HG03064 (cell line): ENCODE measurements at regions not wholly inside any gene's neighbourhood (a gene's known extent, or its start where the extent isn't known, plus 50 kb on each side); places are given as distances from the start of the nearest gene placed in this dataset.

ENCODE experiments used
- ATAC-seq: cut with Tn5 transposase; IDR thresholded peaks from one replicate; pipeline ENCODE4 v1.9.1; 2021; ENCODE audit warnings: low read depth; ENCODE audit not compliant: unreplicated experiment

- ATAC-seq = no peak
Measured at GRCh38 chr4:14018191-14018853, 390.8 kb upstream of the BOD1L1 start.

- ATAC-seq = no peak
Measured at GRCh38 chr4:14022456-14022855, 394.9 kb upstream of the BOD1L1 start.

GRCh38 chr4:14023036-14023435, 395.5 kb upstream of the BOD1L1 start:
- ATAC-seq = no peak

DNA sequence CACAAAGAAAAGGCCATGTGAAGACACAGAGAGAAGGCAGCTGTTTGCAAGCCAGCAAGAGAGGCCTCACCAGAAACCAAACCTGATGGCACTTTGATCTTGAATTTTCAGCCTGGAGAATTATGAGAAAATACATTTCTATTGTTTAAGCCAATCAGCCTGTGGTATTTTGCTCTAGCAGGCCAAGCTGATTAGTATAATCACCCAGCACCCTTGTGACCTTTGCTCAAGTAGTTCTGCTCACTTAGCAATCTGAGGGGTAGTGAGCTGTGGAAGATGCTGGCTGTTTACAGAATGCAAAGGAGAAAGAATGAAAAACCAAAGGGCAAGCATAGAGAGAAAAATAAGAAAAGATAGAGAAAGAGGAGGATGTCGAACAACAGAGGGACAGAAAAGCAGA, 396.4 kb upstream of the BOD1L1 start:
- ATAC-seq = no peak

GRCh38 chr4:14025111-14025510, 397.6 kb upstream of the BOD1L1 start:
- no peak for ATAC-seq

GRCh38 chr4:14025891-14026290, 398.4 kb upstream of the BOD1L1 start:
- no peak for ATAC-seq

GRCh38 chr4:14028862-14029261, 401.3 kb upstream of the BOD1L1 start:
- ATAC-seq = no peak

DNA sequence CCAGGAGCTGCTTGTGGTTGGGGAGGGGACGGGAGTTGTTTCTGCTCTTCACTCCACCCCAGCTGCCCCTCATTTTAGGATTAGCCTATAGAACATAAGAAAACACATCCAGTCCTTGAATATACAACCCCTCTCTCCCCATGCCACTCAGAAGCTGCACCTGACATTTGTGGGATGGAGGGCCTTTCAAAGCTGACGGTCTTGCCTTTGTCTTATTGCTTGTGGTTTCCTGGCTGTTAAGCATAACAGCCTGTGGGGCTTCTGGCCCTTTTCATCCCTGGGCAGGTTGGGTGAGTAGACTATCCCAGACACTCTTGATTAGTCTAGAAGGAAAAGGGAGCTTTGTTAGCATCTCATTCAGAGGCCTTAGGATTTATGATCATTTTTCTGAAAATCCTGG, 407.6 kb upstream of the BOD1L1 start:
- no peak for ATAC-seq

GRCh38 chr4:14043203-14043602, 415.7 kb upstream of the BOD1L1 start:
- no peak for ATAC-seq

- no peak for ATAC-seq
Measured at GRCh38 chr4:14046642-14047041, 419.1 kb upstream of the BOD1L1 start.

DNA sequence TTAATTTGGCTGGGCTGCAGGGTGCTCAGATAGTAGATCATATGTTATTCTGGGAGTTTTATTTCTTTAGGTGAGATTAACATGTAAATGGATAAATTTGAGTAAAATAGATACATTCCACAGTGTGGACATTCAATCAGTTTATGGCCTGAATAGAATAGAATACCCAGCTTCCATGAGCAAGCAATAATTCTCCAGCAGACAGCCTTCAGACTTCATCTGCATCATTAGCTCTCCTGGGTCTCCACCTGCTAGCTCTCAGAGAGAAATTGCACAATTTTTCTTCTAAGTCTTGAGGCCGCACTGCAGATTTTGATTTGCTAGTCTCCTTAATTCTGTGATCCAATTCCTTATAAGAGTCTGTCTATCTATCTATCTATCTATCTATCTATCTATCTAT, 420.3 kb upstream of the BOD1L1 start:
- ATAC-seq = no peak

DNA sequence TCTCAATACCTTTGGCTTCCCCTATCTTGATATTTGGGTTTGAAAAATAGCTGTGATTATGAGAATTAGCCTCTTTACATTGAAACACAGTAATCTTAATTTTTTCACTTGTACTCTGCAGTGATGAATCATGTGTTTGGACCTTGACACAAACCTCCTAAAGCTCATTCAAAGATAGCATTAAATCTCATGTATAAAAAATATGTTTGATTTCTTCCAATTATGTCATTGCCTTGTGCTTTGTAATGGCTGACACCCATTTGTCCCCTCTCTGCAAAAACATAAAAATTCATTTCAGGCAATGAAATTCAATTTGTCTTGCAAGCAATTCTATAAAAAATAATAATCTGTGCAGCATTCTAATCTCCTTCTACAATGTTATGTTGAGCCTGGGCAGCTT, 422.4 kb upstream of the BOD1L1 start:
- no peak for ATAC-seq

GRCh38 chr4:14053291-14053690, 425.8 kb upstream of the BOD1L1 start:
- no peak for ATAC-seq

DNA sequence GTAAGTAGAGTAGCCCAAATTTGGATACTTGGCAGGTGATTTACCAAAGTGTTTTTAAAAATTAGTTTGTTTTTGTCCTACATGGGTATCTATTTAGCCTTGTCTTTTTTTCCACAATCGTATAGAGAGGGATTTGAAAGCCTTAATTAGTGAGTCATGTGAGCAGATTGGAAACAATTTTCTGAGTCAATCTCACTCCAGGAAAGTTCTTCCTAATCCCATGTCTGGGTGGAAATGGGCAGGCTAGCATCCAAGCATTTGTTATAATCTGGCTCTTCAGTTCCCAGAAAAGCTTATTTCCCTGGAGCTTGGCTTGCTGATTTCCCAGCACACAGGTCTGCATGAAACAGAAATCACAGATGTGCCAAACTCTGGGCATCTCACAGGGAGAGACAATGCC, 426.9 kb upstream of the BOD1L1 start:
- no peak for ATAC-seq

GRCh38 chr4:14059006-14059405, 431.5 kb upstream of the BOD1L1 start:
- ATAC-seq = no peak

- no peak for ATAC-seq
Measured at GRCh38 chr4:14064984-14065383, 437.5 kb upstream of the BOD1L1 start.

- no peak for ATAC-seq
Measured at GRCh38 chr4:14065406-14065805, 437.9 kb upstream of the BOD1L1 start.

- no peak for ATAC-seq
Measured at GRCh38 chr4:14066979-14067378, 439.5 kb upstream of the BOD1L1 start.

- no peak for ATAC-seq
Measured at GRCh38 chr4:14069886-14070285, 442.4 kb upstream of the BOD1L1 start.

- no peak for ATAC-seq
Measured at GRCh38 chr4:14070289-14070880, 442.9 kb upstream of the BOD1L1 start.

DNA sequence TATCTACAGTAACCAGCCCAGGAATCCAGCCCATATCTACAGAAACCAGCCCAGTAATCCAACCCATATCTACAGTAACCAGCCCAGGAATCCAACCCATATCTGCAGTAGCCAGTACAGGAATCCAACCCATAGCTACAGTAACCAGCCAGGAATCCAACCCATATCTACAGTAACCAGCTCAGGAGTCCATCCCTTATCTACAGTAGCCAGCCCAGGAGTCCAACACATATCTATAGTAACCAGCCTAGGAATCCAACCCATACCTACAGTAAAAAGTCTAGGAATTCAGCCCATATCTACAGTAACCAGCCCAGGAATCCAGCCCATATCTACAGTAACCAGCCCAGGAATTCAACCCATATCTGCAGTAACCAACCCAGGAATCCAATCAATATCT, 445.0 kb upstream of the BOD1L1 start:
- no peak for ATAC-seq

GRCh38 chr4:14076776-14077175, 449.3 kb upstream of the BOD1L1 start:
- no peak for ATAC-seq

DNA sequence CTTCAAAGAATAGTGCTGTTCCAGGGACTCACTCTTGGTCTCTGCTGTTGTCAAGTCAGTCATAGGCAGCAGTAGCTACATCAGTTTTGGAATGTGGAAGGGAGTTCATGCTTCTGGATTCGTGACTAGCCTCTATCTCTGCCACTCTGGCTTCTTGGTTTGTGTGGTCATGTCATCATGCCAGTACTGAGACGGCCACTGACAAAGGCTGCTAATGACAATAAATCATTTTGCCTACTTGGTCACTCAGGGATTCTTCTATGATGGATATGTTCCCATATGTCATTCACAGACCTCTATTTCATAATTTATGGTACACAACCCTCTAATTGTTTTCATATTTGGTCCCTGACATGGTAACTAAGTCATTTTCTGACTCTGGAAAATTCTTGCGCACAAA, 450.8 kb upstream of the BOD1L1 start:
- no peak for ATAC-seq
